ENCODE measurements at regions not wholly inside any gene's neighbourhood (a gene's known extent, or its start where the extent isn't known, plus 50 kb on each side); places are given as distances from the start of the nearest gene placed in this dataset.

- Histone ChIP-seq H3K36me3 (ENCODE audit: control insufficient read depth, insufficient read depth, low read length) (no peaks in the 10 kb centered on the region), H3K27ac (no peak overlapping the region), H3K4me1 (no peaks in the 10 kb centered on the region), H3K9ac (no peak overlapping the region), H3K9me3 (ENCODE audit: control insufficient read depth, low read length) (no peaks in the 10 kb centered on the region), H2AFZ (no peak overlapping the region), H3K27me3 (ENCODE audit: control insufficient read depth, insufficient read depth, low read length) (no peaks in the 10 kb centered on the region), H3K79me2 (no peaks in the 10 kb centered on the region), H3K4me2 (ENCODE audit: low read length) (no peak overlapping the region), H3K4me3 (ENCODE audit: low read depth, low read length) (no peak overlapping the region)
- no peak for TF ChIP-seq CTCF (IDR thresholded peaks at IDR 0.05)
Measured at GRCh38 chr18:27478459-27478858, 293.4 kb upstream of the CHST9 start.

- Histone ChIP-seq H3K27ac (no peak overlapping the region), H3K4me2 (ENCODE audit: low read length) (no peak overlapping the region)
- TF ChIP-seq CTCF (IDR thresholded peaks at IDR 0.05): no peak
Measured at GRCh38 chr18:27473318-27473717, 288.2 kb upstream of the CHST9 start.

GRCh38 chr18:27467073-27467472 is 282.0 kb upstream of the CHST9 start:
- no peaks in the 10 kb centered on the region for H3K79me2 ChIP-seq
- H3K27me3 ChIP-seq (ENCODE audit: control insufficient read depth, insufficient read depth, low read length): no peaks in the 10 kb centered on the region

More at GRCh38 chr18:27473318-27473717, 288.2 kb upstream of the CHST9 start:
- H3K9me3 ChIP-seq (ENCODE audit: control insufficient read depth, low read length): no peaks in the 10 kb centered on the region
- no peaks in the 10 kb centered on the region for H3K4me1 ChIP-seq
- no peak overlapping the region for H2AFZ ChIP-seq
- H3K9ac ChIP-seq: no peak overlapping the region
- no peaks in the 10 kb centered on the region for H3K27me3 ChIP-seq (ENCODE audit: control insufficient read depth, insufficient read depth, low read length)
- no peaks in the 10 kb centered on the region for H3K79me2 ChIP-seq
- H3K36me3 ChIP-seq (ENCODE audit: control insufficient read depth, insufficient read depth, low read length): no peaks in the 10 kb centered on the region
- no peak overlapping the region for H3K4me3 ChIP-seq (ENCODE audit: low read depth, low read length)

GRCh38 chr18:27461957-27462356 is 276.8 kb upstream of the CHST9 start:
- Histone ChIP-seq H3K36me3 (ENCODE audit: control insufficient read depth, insufficient read depth, low read length) (no peaks in the 10 kb centered on the region), H3K4me1 (no peaks in the 10 kb centered on the region), H3K79me2 (no peaks in the 10 kb centered on the region), H3K9me3 (ENCODE audit: control insufficient read depth, low read length) (no peaks in the 10 kb centered on the region), H3K9ac (no peak overlapping the region), H3K27ac (no peak overlapping the region), H3K4me2 (ENCODE audit: low read length) (no peak overlapping the region), H3K27me3 (ENCODE audit: control insufficient read depth, insufficient read depth, low read length) (no peaks in the 10 kb centered on the region), H3K4me3 (ENCODE audit: low read depth, low read length) (no peak overlapping the region), H2AFZ (no peak overlapping the region)
- no peak for TF ChIP-seq CTCF (IDR thresholded peaks at IDR 0.05)

More at GRCh38 chr18:27467073-27467472, 282.0 kb upstream of the CHST9 start:
- Histone ChIP-seq H3K4me2 (ENCODE audit: low read length) (no peak overlapping the region), H3K4me3 (ENCODE audit: low read depth, low read length) (no peak overlapping the region), H3K9ac (no peak overlapping the region), H2AFZ (no peak overlapping the region), H3K4me1 (no peaks in the 10 kb centered on the region), H3K36me3 (ENCODE audit: control insufficient read depth, insufficient read depth, low read length) (no peaks in the 10 kb centered on the region), H3K9me3 (ENCODE audit: control insufficient read depth, low read length) (no peaks in the 10 kb centered on the region), H3K27ac (no peak overlapping the region)
- TF ChIP-seq CTCF (IDR thresholded peaks at IDR 0.05): no peak

GRCh38 chr18:27449104-27449503 is 264.0 kb upstream of the CHST9 start:
- no peak overlapping the region for H3K4me2 ChIP-seq (ENCODE audit: low read length)
- H3K27ac ChIP-seq: no peak overlapping the region
- no peaks in the 10 kb centered on the region for H3K36me3 ChIP-seq (ENCODE audit: control insufficient read depth, insufficient read depth, low read length)
- H3K4me1 ChIP-seq: no peaks in the 10 kb centered on the region
- H3K4me3 ChIP-seq (ENCODE audit: low read depth, low read length): no peak overlapping the region
- no peak for TF ChIP-seq CTCF (IDR thresholded peaks at IDR 0.05)
- no peaks in the 10 kb centered on the region for H3K27me3 ChIP-seq (ENCODE audit: control insufficient read depth, insufficient read depth, low read length)
- no peak overlapping the region for H3K9ac ChIP-seq
- no peak overlapping the region for H2AFZ ChIP-seq
- no peaks in the 10 kb centered on the region for H3K79me2 ChIP-seq
- no peaks in the 10 kb centered on the region for H3K9me3 ChIP-seq (ENCODE audit: control insufficient read depth, low read length)

All from parathyroid adenoma (tissue), 2 donors.